Stimulated activated CD8-positive, alpha-beta memory T cell treated with anti-CD3 and anti-CD28 coated beads, Interleukin-15, amount 100 ng/mL, for 48 hours (primary cell): ENCODE measurements at regions not wholly inside any gene's neighbourhood (a gene's known extent, or its start where the extent isn't known, plus 50 kb on each side); places are given as distances from the start of the nearest gene placed in this dataset.
"Not testable (repeated sequence)": the region's sequence is repeated elsewhere in the genome, so short reads cannot be mapped to it uniquely, and the experiment has no call there.

Experiments
- DNase-seq, 2 donors: peaks; one replicate each; pipeline ENCODE4 v3.0.0-alpha.2; 2020; ENCODE audit warnings: low read depth in 2 of 2

GRCh38 chr2:44051593-44052347, 56.0 kb upstream of the LRPPRC start:
- no peak for DNase-seq

- no peak for DNase-seq
These were observed 56.8 kb upstream of the LRPPRC start for GRCh38 chr2:44052584-44052983.

- no peak for DNase-seq
These were observed 57.3 kb upstream of the LRPPRC start for GRCh38 chr2:44053052-44053451.

- DNase-seq: no peak
These were observed 57.7 kb upstream of the LRPPRC start for GRCh38 chr2:44053456-44053855.

GRCh38 chr2:44055229-44055628, 59.4 kb upstream of the LRPPRC start:
- DNase-seq: no peak

GRCh38 chr2:44055664-44056063, 59.9 kb upstream of the LRPPRC start:
- DNase-seq: no peak

- DNase-seq: no peak
These were observed 61.2 kb upstream of the LRPPRC start for GRCh38 chr2:44056947-44057346.

GRCh38 chr2:44060286-44060685, 64.5 kb upstream of the LRPPRC start:
- DNase-seq: not testable (repeated sequence)

- DNase-seq: no peak
These were observed 65.2 kb upstream of the LRPPRC start for GRCh38 chr2:44060990-44061389.

GRCh38 chr2:44061469-44061868, 65.7 kb upstream of the LRPPRC start:
- no peak for DNase-seq

GRCh38 chr2:44061876-44062275, 66.1 kb upstream of the LRPPRC start:
- DNase-seq: no peak

- DNase-seq: no peak
These were observed 67.2 kb upstream of the LRPPRC start for GRCh38 chr2:44063033-44063432.

GRCh38 chr2:44064281-44064680, 68.5 kb upstream of the LRPPRC start:
- not testable (repeated sequence) for DNase-seq

- not testable (repeated sequence) for DNase-seq
These were observed 71.4 kb upstream of the LRPPRC start for GRCh38 chr2:44067012-44067790.

GRCh38 chr2:44067791-44068181, 72.0 kb upstream of the LRPPRC start:
- not testable (repeated sequence) for DNase-seq

- DNase-seq: no peak
These were observed 75.8 kb upstream of the LRPPRC start for GRCh38 chr2:44071454-44072046.

GRCh38 chr2:44073667-44074066, 77.9 kb upstream of the LRPPRC start:
- not testable (repeated sequence) for DNase-seq

GRCh38 chr2:44074795-44075194, 79.0 kb upstream of the LRPPRC start:
- DNase-seq: not testable (repeated sequence)

- DNase-seq: no peak
These were observed 79.8 kb upstream of the LRPPRC start for GRCh38 chr2:44075541-44075940.

- DNase-seq: no peak
These were observed 82.2 kb upstream of the LRPPRC start for GRCh38 chr2:44077942-44078511.

GRCh38 chr2:44079686-44080085, 83.9 kb upstream of the LRPPRC start:
- DNase-seq: no peak

GRCh38 chr2:44083054-44083453, 85.6 kb upstream of the PPM1B start:
- DNase-seq: no peak
